H1 (cell line): ENCODE measurements at regions not wholly inside any gene's neighbourhood (a gene's known extent, or its start where the extent isn't known, plus 50 kb on each side); places are given as distances from the start of the nearest gene placed in this dataset.

ENCODE experiments used
- RNF2 ChIP-seq: fragments of 200-900, 300-1000 bp; sonication (generic); IDR thresholded peaks from 2 replicates; pipeline ENCODE4 v1.7.1; 2016; ENCODE audit warnings: borderline replicate concordance, low read depth, mild to moderate bottlenecking, antibody characterized with exemption, low read length; ENCODE audit not compliant: poor library complexity, severe bottlenecking; ENCODE audit errors: missing control alignments
- SP1 ChIP-seq: IDR thresholded peaks from 2 replicates; pipeline ENCODE4 v1.6.1; 2011; ENCODE audit warnings: low read depth, low read length

DNA sequence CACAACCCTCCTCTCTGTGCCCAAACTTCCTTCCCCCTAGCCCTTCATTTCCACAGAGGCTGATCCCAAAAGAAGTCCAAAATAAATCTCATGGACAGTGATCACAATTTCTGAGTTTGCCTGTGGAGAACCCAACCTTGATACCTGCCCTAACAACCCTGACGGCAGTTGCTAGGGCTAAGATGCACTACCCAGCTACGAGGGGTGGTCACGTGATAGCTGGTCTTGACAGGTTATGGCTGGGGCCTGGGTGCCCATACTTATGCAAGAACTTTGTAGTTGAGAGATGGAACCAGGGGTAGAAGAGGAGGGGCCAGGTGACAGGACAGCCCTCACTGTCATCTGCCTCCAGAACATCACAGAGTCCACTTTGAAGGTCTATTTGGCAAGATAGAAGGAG, 147.9 kb downstream of the AKAIN1 start (continued):
- TF ChIP-seq RNF2: no peak
- TF ChIP-seq SP1: no peak
- TF ChIP-seq, all 59 proteins: peak for 0
